Epithelial cell of esophagus (primary cell): ENCODE measurements at regions not wholly inside any gene's neighbourhood (a gene's known extent, or its start where the extent isn't known, plus 50 kb on each side); places are given as distances from the start of the nearest gene placed in this dataset.

Source experiments
- DNase-seq: peaks from one replicate; pipeline ENCODE4 v3.0.0; 2010; ENCODE audit warnings: low read depth
- H3K4me3 ChIP-seq: 2 replicates; pipeline ENCODE4 v1.5.1; 2011; ENCODE audit warnings: mild to moderate bottlenecking, low read length, control low read depth
- CTCF ChIP-seq: IDR thresholded peaks from 2 replicates; pipeline ENCODE4 v1.5.1; 2011; ENCODE audit warnings: low read depth, mild to moderate bottlenecking, low read length, control low read depth, inconsistent platforms; ENCODE audit not compliant: insufficient read depth; ENCODE audit errors: missing control alignments

GRCh38 chr13:106117640-106118039, 417.8 kb downstream of the EFNB2 start:
- TF ChIP-seq CTCF, result no peak
- no peak for DNase-seq
- H3K4me3 ChIP-seq, result no peak overlapping the region

GRCh38 chr13:106117035-106117434, 418.4 kb downstream of the EFNB2 start:
- no peak for TF ChIP-seq CTCF
- DNase-seq, result peak; percentile 60
- no peak overlapping the region for H3K4me3 ChIP-seq

- TF ChIP-seq CTCF, result no peak
- DNase-seq, result no peak
- H3K4me3 ChIP-seq, result no peak overlapping the region
These were observed 420.4 kb downstream of the EFNB2 start for GRCh38 chr13:106115081-106115480.

GRCh38 chr13:106113796-106114195, 421.7 kb downstream of the EFNB2 start:
- DNase-seq, result no peak
- no peak overlapping the region for H3K4me3 ChIP-seq
- TF ChIP-seq CTCF, result no peak

GRCh38 chr13:106112191-106112590, 423.3 kb downstream of the EFNB2 start:
- TF ChIP-seq CTCF, result no peak

GRCh38 chr13:106110241-106110855, 425.1 kb downstream of the EFNB2 start:
- DNase-seq, result peak; percentile 49
- peak; percentile 12 for TF ChIP-seq CTCF

More at GRCh38 chr13:106112191-106112590, 423.3 kb downstream of the EFNB2 start:
- no peak overlapping the region for H3K4me3 ChIP-seq
- no peak for DNase-seq

GRCh38 chr13:106109391-106109791, 426.1 kb downstream of the EFNB2 start:
- DNase-seq, result no peak
- no peak overlapping the region for H3K4me3 ChIP-seq
- no peak for TF ChIP-seq CTCF

More at GRCh38 chr13:106110241-106110855, 425.1 kb downstream of the EFNB2 start:
- no peak overlapping the region for H3K4me3 ChIP-seq
